Neural progenitor cell (in vitro differentiated cells): ENCODE measurements at regions not wholly inside any gene's neighbourhood (a gene's known extent, or its start where the extent isn't known, plus 50 kb on each side); places are given as distances from the start of the nearest gene placed in this dataset. TPM values are rescaled to one million over a fixed set of nuclear protein-coding genes. Genes with fewer than 3 reads are reported as not detected.

Experiments used
- DNase-seq: peaks from one replicate; pipeline ENCODE4 v3.0.0-alpha.2; 2016; ENCODE audit warnings: low spot score
- H2AFZ ChIP-seq: fragments of 200-600 bp; sonication (generic); replicated peaks from 2 replicates; pipeline ENCODE4 v1.6.1; 2016; ENCODE audit warnings: antibody characterized with exemption
- H3F3A ChIP-seq: fragments of 200-600 bp; sonication (generic); 2 replicates; pipeline ENCODE4 v1.6.1; 2016; ENCODE audit warnings: antibody characterized with exemption, low read depth
- H3K27ac ChIP-seq: fragments of 200-600 bp; sonication (generic); 2 replicates; pipeline ENCODE4 v1.5.1; 2016; ENCODE audit warnings: mild to moderate bottlenecking
- H3K27me3 ChIP-seq: fragments of 200-600 bp; sonication (generic); 2 replicates; pipeline ENCODE4 v1.6.1; 2016; ENCODE audit warnings: mild to moderate bottlenecking, moderate library complexity
- H3K36me3 ChIP-seq: fragments of 200-600 bp; sonication (generic); 2 replicates; pipeline ENCODE4 v1.5.1; 2016
- H3K4me1 ChIP-seq: fragments of 200-600 bp; sonication (generic); 2 replicates; pipeline ENCODE4 v1.6.1; 2016; ENCODE audit warnings: mixed run types
- H3K4me2 ChIP-seq: fragments of 200-600 bp; sonication (generic); 2 replicates; pipeline ENCODE4 v1.6.1; 2016
- H3K4me3 ChIP-seq: fragments of 200-600 bp; sonication (generic); 2 replicates; pipeline ENCODE4 v1.5.1; 2016
- H3K79me2 ChIP-seq: fragments of 200-600 bp; sonication (generic); 2 replicates; pipeline ENCODE4 v1.6.1; 2016; ENCODE audit warnings: low read depth
- H3K9ac ChIP-seq: fragments of 200-600 bp; sonication (generic); 2 replicates; pipeline ENCODE4 v1.6.1; 2016
- H3K9me3 ChIP-seq: fragments of 200-600 bp; sonication (generic); 2 replicates; pipeline ENCODE4 v1.5.1; 2016; ENCODE audit warnings: low read depth
- H4K20me1 ChIP-seq: fragments of 200-600 bp; sonication (generic); 2 replicates; pipeline ENCODE4 v1.6.1; 2016; ENCODE audit warnings: low read depth
- H3K27ac Mint-ChIP-seq: 3 replicates; pipeline ENCODE4 v1.8.0; 2021; ENCODE audit warnings: mixed read lengths
- H3K27me3 Mint-ChIP-seq: 2 replicates; pipeline ENCODE4 v1.8.0; 2022; ENCODE audit warnings: low read depth, mild to moderate bottlenecking, inconsistent platforms, moderate library complexity, mixed read lengths; ENCODE audit not compliant: insufficient read depth
- H3K36me3 Mint-ChIP-seq: 3 replicates; pipeline ENCODE4 v1.8.0; 2021; ENCODE audit warnings: mixed read lengths
- H3K4me1 Mint-ChIP-seq: 3 replicates; pipeline ENCODE4 v1.8.0; 2021; ENCODE audit warnings: mixed read lengths
- H3K4me3 Mint-ChIP-seq: 3 replicates; pipeline ENCODE4 v1.8.0; 2021; ENCODE audit warnings: mild to moderate bottlenecking, moderate library complexity, mixed read lengths
- H3K9me3 Mint-ChIP-seq: 3 replicates; pipeline ENCODE4 v1.8.0; 2020; ENCODE audit warnings: mixed read lengths
- EZH2 ChIP-seq: fragments of 200-600 bp; sonication (generic); IDR thresholded peaks from 2 replicates; pipeline ENCODE4 v1.6.1; 2017; ENCODE audit warnings: antibody characterized with exemption, mild to moderate bottlenecking, moderate library complexity
- EZH2phosphoT487 ChIP-seq: fragments of 200-600 bp; sonication (generic); IDR thresholded peaks from 2 replicates; pipeline ENCODE4 v1.6.1; 2017; ENCODE audit warnings: antibody characterized with exemption
- microRNA counts: library from miRNA; unstranded; fragments of <30 nt; microRNA quantifications from one replicate; lab custom pipeline; 2016
- small RNA-seq: library from RNA; depleted of rRNA; stranded (forward); fragments of <200 nt; gene quantifications from one replicate; pipeline ENCODE3, GENCODE V24; 2015
- TF ChIP-seq, protein P1 (sequence below): fragments of 200-600 bp; sonication (generic); IDR thresholded peaks from 2 replicates; pipeline ENCODE4 v1.5.1; 2017; ENCODE audit warnings: antibody characterized with exemption, mild to moderate bottlenecking

DNA sequence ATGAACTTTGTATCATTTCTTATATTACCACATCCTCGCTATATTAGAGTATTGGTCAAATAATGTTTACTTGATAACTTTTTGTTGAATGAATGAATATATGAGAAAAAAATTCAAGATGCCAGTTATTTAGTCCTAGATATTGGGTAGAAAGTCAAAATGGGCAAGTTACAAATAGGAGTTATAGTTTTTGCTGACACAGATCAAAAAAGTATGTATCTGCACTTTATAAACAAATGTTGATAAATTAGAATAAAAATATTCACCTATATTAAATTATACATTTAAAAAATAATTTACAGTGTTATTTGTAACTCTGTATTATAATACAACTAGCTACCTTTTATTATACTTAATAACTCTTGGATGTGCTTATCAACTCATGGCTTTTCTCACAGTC is 57.8 kb upstream of the NDST4 start:
- no peak overlapping the region for H2AFZ ChIP-seq
- peaks cover 10% of the 10 kb centered on the region for H3K4me1 ChIP-seq
- H3K27ac Mint-ChIP-seq: no peak overlapping the region
- no peak overlapping the region for H3K4me3 ChIP-seq
- DNase-seq: no peak
- TF ChIP-seq, protein P1, sequence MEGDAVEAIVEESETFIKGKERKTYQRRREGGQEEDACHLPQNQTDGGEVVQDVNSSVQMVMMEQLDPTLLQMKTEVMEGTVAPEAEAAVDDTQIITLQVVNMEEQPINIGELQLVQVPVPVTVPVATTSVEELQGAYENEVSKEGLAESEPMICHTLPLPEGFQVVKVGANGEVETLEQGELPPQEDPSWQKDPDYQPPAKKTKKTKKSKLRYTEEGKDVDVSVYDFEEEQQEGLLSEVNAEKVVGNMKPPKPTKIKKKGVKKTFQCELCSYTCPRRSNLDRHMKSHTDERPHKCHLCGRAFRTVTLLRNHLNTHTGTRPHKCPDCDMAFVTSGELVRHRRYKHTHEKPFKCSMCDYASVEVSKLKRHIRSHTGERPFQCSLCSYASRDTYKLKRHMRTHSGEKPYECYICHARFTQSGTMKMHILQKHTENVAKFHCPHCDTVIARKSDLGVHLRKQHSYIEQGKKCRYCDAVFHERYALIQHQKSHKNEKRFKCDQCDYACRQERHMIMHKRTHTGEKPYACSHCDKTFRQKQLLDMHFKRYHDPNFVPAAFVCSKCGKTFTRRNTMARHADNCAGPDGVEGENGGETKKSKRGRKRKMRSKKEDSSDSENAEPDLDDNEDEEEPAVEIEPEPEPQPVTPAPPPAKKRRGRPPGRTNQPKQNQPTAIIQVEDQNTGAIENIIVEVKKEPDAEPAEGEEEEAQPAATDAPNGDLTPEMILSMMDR: no peak
- TF ChIP-seq EZH2phosphoT487: no peak
- TF ChIP-seq EZH2: no peak
- no peaks in the 10 kb centered on the region for H3K27me3 ChIP-seq
- H3K9me3 Mint-ChIP-seq: peaks cover 2% of the 10 kb centered on the region
- H3K27ac ChIP-seq: no peak overlapping the region
- no peak overlapping the region for H3K4me3 Mint-ChIP-seq
- no peaks in the 10 kb centered on the region for H3K79me2 ChIP-seq
- no peaks in the 10 kb centered on the region for H4K20me1 ChIP-seq
- no peak overlapping the region for H3K4me2 ChIP-seq
- H3K27me3 Mint-ChIP-seq: no peaks in the 10 kb centered on the region
- no peaks in the 10 kb centered on the region for H3K4me1 Mint-ChIP-seq
- no peak overlapping the region for H3K9ac ChIP-seq
- H3F3A ChIP-seq: no peaks in the 10 kb centered on the region
- H3K36me3 Mint-ChIP-seq: no peaks in the 10 kb centered on the region
- H3K36me3 ChIP-seq: no peaks in the 10 kb centered on the region
- H3K9me3 ChIP-seq: no peaks in the 10 kb centered on the region

DNA sequence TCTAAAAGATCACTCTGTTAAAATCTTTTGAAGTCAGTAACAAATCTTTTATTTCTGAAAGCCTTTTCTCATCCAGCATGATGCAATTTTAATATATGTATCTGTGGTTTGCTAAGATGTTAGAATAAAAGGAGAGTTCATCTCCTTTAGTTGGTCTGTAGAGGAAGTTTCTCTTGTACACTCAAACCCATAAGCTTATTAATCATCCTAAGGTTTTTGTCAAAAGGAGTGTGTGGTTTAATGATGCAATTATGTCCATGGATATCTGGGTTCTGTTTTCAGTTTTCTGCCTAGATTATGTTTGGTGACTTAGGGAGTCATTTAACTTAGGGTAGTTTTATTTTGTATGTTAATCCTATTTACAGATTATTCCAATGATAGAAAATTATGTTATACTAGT is 52.1 kb upstream of the NDST4 start:
- Histone ChIP-seq H3K4me1 (peaks cover 10% of the 10 kb centered on the region), H3K4me3 (no peak overlapping the region), H3K27me3 (no peaks in the 10 kb centered on the region), H4K20me1 (no peaks in the 10 kb centered on the region), H3K27ac (no peak overlapping the region), H3F3A (no peaks in the 10 kb centered on the region), H3K9me3 (no peaks in the 10 kb centered on the region), H3K9ac (no peak overlapping the region), H3K36me3 (no peaks in the 10 kb centered on the region), H3K79me2 (no peaks in the 10 kb centered on the region), H2AFZ (no peak overlapping the region), H3K4me2 (no peak overlapping the region)
- no peak overlapping the region for H3K4me3 Mint-ChIP-seq
- H3K27me3 Mint-ChIP-seq: no peaks in the 10 kb centered on the region
- no peaks in the 10 kb centered on the region for H3K36me3 Mint-ChIP-seq
- DNase-seq: no peak
- H3K27ac Mint-ChIP-seq: no peak overlapping the region
- no peaks in the 10 kb centered on the region for H3K9me3 Mint-ChIP-seq
- no peaks in the 10 kb centered on the region for H3K4me1 Mint-ChIP-seq
- TF ChIP-seq EZH2phosphoT487: no peak
- TF ChIP-seq, protein P1: no peak
- no peak for TF ChIP-seq EZH2

MicroRNAs in the stretch of these regions (microRNA counts, 767-probe panel; counts per million panel counts)
- microRNA hsa-miR-1973 (lab: Ali Mortazavi, UCI): 460 counts per million, percentile 90 among the panel's probes with 10 or more counts

Small RNA genes lying in the stretch of these regions (small RNA-seq; reads per million reads assigned to genes)
- not detected for gene RNU6-119P
